Astrocyte (in vitro differentiated cells and primary cell): ENCODE measurements at regions not wholly inside any gene's neighbourhood (a gene's known extent, or its start where the extent isn't known, plus 50 kb on each side); places are given as distances from the start of the nearest gene placed in this dataset.

ENCODE experiments used
- DNase-seq: peaks from one replicate; pipeline ENCODE4 v3.0.0-alpha.2; 2010; ENCODE audit warnings: low read depth
- FAIRE-seq: peaks from 2 replicates; lab custom pipeline; 2011; peaks lifted over from hg19 to GRCh38; lab: Jason Lieb, UNC
- H2AFZ ChIP-seq: 2 replicates; pipeline ENCODE4 v1.6.0; 2012; ENCODE audit warnings: low read depth, low read length, inconsistent platforms
- H3K27ac ChIP-seq: 2 replicates; pipeline ENCODE4 v1.5.1; 2011; ENCODE audit warnings: low read depth, low read length, inconsistent platforms
- H3K27me3 ChIP-seq: 2 replicates; pipeline ENCODE4 v1.6.0; 2011; ENCODE audit warnings: low read length, inconsistent platforms; ENCODE audit not compliant: insufficient read depth
- H3K36me3 ChIP-seq: 2 replicates; pipeline ENCODE4 v1.5.1; 2011; ENCODE audit warnings: low read length, inconsistent platforms; ENCODE audit not compliant: insufficient read depth
- H3K4me1 ChIP-seq: 2 replicates; pipeline ENCODE4 v1.5.1; 2011; ENCODE audit warnings: low read length, inconsistent platforms; ENCODE audit not compliant: insufficient read depth
- H3K4me2 ChIP-seq: 2 replicates; pipeline ENCODE4 v1.6.0; 2012; ENCODE audit warnings: low read length, inconsistent platforms
- H3K4me3 ChIP-seq: 2 replicates; pipeline ENCODE4 v1.5.1; 2011; ENCODE audit warnings: low read depth, mild to moderate bottlenecking, low read length, inconsistent platforms; ENCODE audit not compliant: insufficient read depth
- H3K79me2 ChIP-seq: 2 replicates; pipeline ENCODE4 v1.6.0; 2012; ENCODE audit warnings: mild to moderate bottlenecking, low read length, inconsistent platforms; ENCODE audit not compliant: insufficient read depth
- H3K9ac ChIP-seq: 2 replicates; pipeline ENCODE4 v1.6.0; 2012; ENCODE audit warnings: mild to moderate bottlenecking, low read length, inconsistent platforms
- H3K9me3 ChIP-seq: 2 replicates; pipeline ENCODE4 v1.5.1; 2012; ENCODE audit warnings: low read depth, mild to moderate bottlenecking, low read length, inconsistent platforms; ENCODE audit not compliant: insufficient read depth
- H4K20me1 ChIP-seq: 2 replicates; pipeline ENCODE4 v1.6.0; 2012; ENCODE audit warnings: low read length, inconsistent platforms; ENCODE audit not compliant: insufficient read depth
- H3K27ac Mint-ChIP-seq: one replicate; pipeline ENCODE4 v1.8.0; 2021; ENCODE audit warnings: mild to moderate bottlenecking, mixed read lengths; ENCODE audit not compliant: unreplicated experiment
- H3K27me3 Mint-ChIP-seq: one replicate; pipeline ENCODE4 v1.8.0; 2021; ENCODE audit warnings: low read depth, mixed read lengths; ENCODE audit not compliant: unreplicated experiment
- H3K36me3 Mint-ChIP-seq: one replicate; pipeline ENCODE4 v1.8.0; 2021; ENCODE audit warnings: low read depth, mixed read lengths; ENCODE audit not compliant: unreplicated experiment
- H3K4me1 Mint-ChIP-seq: one replicate; pipeline ENCODE4 v1.8.0; 2021; ENCODE audit warnings: low read depth, mixed read lengths; ENCODE audit not compliant: unreplicated experiment
- H3K4me3 Mint-ChIP-seq: one replicate; pipeline ENCODE4 v1.8.0; 2021; ENCODE audit warnings: mild to moderate bottlenecking, moderate library complexity, mixed read lengths; ENCODE audit not compliant: unreplicated experiment
- H3K9me3 Mint-ChIP-seq: one replicate; pipeline ENCODE4 v1.8.0; 2021; ENCODE audit warnings: mild to moderate bottlenecking, mixed read lengths; ENCODE audit not compliant: unreplicated experiment
- CTCF ChIP-seq: IDR thresholded peaks from 2 replicates; pipeline ENCODE4 v1.5.1; 2011; ENCODE audit warnings: low read depth, mild to moderate bottlenecking, inconsistent platforms, low read length, moderate library complexity; ENCODE audit not compliant: insufficient read depth
- EZH2 ChIP-seq: IDR thresholded peaks from 2 replicates; pipeline ENCODE4 v1.6.1; 2012; ENCODE audit warnings: mild to moderate bottlenecking, low read length, inconsistent platforms; ENCODE audit not compliant: insufficient read depth

GRCh38 chr4:114768501-114768900 is 169.9 kb downstream of the UGT8 start:
- no peak overlapping the region for H3K4me2 ChIP-seq
- H3K4me1 ChIP-seq: no peaks in the 10 kb centered on the region
- TF ChIP-seq EZH2 (no peak), CTCF (no peak)
- H3K9me3 Mint-ChIP-seq: no peaks in the 10 kb centered on the region
- H3K27ac ChIP-seq: no peak overlapping the region
- FAIRE-seq (no peak), DNase-seq (no peak)
- H3K79me2 ChIP-seq: no peaks in the 10 kb centered on the region
- H3K36me3 Mint-ChIP-seq: no peaks in the 10 kb centered on the region
- no peak overlapping the region for H2AFZ ChIP-seq
- no peak overlapping the region for H3K9ac ChIP-seq
- H3K27me3 ChIP-seq: no peaks in the 10 kb centered on the region
- no peak overlapping the region for H3K4me3 ChIP-seq
- H3K4me3 Mint-ChIP-seq: no peak overlapping the region
- H3K27me3 Mint-ChIP-seq: no peaks in the 10 kb centered on the region
- H3K36me3 ChIP-seq: no peaks in the 10 kb centered on the region
- peaks cover 2% of the 10 kb centered on the region for H3K4me1 Mint-ChIP-seq
- no peaks in the 10 kb centered on the region for H3K9me3 ChIP-seq
- no peaks in the 10 kb centered on the region for H4K20me1 ChIP-seq
- H3K27ac Mint-ChIP-seq: no peak overlapping the region

GRCh38 chr4:114770624-114771023 is 172.0 kb downstream of the UGT8 start:
- no peak overlapping the region for H2AFZ ChIP-seq
- DNase-seq (no peak), FAIRE-seq (no peak)
- no peaks in the 10 kb centered on the region for H3K79me2 ChIP-seq
- Mint-ChIP-seq H3K9me3 (no peaks in the 10 kb centered on the region), H3K4me1 (peaks cover 2% of the 10 kb centered on the region), H3K27me3 (no peaks in the 10 kb centered on the region), H3K27ac (no peak overlapping the region), H3K36me3 (no peaks in the 10 kb centered on the region), H3K4me3 (no peak overlapping the region)
- H3K27ac ChIP-seq: no peak overlapping the region
- H3K4me2 ChIP-seq: no peak overlapping the region
- no peaks in the 10 kb centered on the region for H3K9me3 ChIP-seq
- H3K36me3 ChIP-seq: no peaks in the 10 kb centered on the region
- no peaks in the 10 kb centered on the region for H3K27me3 ChIP-seq
- H3K9ac ChIP-seq: no peak overlapping the region
- H3K4me3 ChIP-seq: no peak overlapping the region
- no peaks in the 10 kb centered on the region for H4K20me1 ChIP-seq
- TF ChIP-seq EZH2: no peak
- TF ChIP-seq CTCF: no peak
- no peaks in the 10 kb centered on the region for H3K4me1 ChIP-seq

GRCh38 chr4:114773339-114773738 is 174.7 kb downstream of the UGT8 start:
- DNase-seq (no peak), FAIRE-seq (no peak)
- no peaks in the 10 kb centered on the region for H3K4me1 ChIP-seq
- Mint-ChIP-seq H3K9me3 (no peaks in the 10 kb centered on the region), H3K36me3 (no peaks in the 10 kb centered on the region), H3K4me1 (peaks cover 2% of the 10 kb centered on the region), H3K27ac (no peak overlapping the region), H3K4me3 (no peak overlapping the region), H3K27me3 (no peaks in the 10 kb centered on the region)
- no peak overlapping the region for H3K27ac ChIP-seq
- no peaks in the 10 kb centered on the region for H3K9me3 ChIP-seq
- H3K4me2 ChIP-seq: no peak overlapping the region
- H2AFZ ChIP-seq: no peak overlapping the region
- H3K9ac ChIP-seq: no peak overlapping the region
- H3K27me3 ChIP-seq: no peaks in the 10 kb centered on the region
- no peaks in the 10 kb centered on the region for H4K20me1 ChIP-seq
- no peaks in the 10 kb centered on the region for H3K79me2 ChIP-seq
- TF ChIP-seq CTCF (no peak), EZH2 (no peak)
- no peaks in the 10 kb centered on the region for H3K36me3 ChIP-seq
- H3K4me3 ChIP-seq: no peak overlapping the region
